GM21367 (cell line): ENCODE measurements at regions not wholly inside any gene's neighbourhood (a gene's known extent, or its start where the extent isn't known, plus 50 kb on each side); places are given as distances from the start of the nearest gene placed in this dataset.

Experiments
- ATAC-seq: cut with Tn5 transposase; IDR thresholded peaks from one replicate; pipeline ENCODE4 v1.9.1; 2021; ENCODE audit not compliant: unreplicated experiment

DNA sequence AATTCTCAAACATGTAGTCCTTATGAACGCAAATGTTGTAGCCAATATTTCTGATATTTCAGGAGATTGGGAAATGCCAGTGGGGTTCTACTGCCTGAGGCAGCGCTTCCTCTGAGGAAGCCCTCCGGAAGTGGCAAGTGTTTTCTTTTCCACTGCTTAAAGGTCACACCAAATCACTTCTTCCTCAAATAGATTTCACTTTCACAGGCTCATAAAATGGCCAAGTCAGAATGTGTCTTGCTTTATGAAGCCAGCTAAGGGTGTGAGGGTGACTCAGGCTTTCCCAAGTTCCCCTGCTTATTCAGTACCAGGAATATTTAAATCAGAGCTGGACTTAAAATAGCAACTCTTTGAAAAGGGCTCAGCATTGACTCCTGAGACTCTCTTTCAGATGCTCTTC is 514.2 kb upstream of the DIPK2B start:
- no peak for ATAC-seq

DNA sequence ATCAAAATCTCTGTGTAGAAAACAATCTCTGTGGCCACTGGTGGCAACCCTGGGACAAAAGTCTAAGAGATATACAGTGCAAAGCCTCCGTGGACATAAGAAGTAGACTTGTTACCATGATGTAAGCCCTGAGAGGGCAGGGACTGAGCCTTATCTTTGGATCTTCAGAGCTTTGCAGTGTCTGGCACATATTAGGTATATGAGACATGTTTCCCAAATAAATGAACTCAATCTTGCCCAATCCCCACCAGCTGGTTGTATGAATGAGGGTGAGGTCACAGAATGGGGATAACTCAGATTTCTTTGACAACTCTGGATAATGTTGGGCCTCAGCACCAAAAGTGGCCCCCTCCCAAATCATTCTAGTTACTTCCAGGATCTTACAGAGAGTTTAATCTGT is 511.4 kb upstream of the DIPK2B start:
- ATAC-seq, result no peak

DNA sequence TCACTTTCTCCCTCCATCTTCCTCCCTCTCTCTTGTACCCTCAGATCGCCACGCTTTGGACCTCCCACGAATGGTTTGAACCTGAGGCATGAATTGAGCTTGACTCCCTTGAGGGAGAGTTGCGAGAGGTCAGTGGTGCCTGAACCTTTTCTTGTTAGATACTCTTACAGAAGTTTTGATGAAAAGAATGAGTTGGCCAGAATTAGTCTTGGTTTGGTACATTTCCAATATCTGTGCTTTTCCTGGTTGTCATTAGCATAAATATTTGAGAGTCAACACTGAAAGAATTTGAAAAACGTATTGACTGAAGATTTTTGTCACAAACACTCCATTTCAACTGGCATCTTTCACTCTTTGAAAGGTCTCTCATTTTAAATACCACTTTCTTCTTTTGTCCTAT is 510.6 kb upstream of the DIPK2B start:
- no peak for ATAC-seq

DNA sequence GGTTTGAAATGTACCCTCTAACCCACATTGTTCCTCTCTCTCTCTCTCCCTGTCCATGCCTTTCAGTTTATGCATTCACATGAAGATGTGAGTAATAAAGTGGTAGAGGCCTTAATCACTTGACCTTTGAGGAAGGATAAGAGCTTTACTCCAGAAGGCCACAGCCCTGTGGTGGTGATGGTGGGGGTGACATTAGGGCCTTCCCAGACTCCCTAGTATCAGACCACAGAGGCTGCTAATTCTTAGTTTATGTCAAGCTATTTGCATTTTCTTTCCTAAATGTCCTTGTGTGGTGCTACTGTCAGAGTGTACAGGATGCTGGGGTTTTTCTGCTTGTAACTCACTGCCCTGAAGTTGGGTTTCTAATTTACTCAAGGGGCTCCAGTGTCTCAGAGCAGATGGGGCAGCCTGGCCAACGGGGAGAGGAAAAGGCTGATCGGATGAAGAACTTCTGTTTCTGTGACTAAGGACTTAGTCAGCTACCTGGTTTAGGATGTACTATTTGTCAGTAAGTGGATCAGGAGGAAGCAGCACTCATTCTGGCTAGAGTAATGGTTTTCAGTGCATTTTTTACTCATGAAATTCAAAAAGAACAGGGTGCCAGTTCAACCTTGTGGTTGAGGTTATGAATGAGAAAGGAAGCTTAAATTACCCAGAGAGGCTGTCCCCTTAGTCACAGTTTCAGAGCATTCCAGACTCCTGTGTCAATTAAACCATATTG is 509.6 kb upstream of the DIPK2B start:
- ATAC-seq, result peak; percentile 80

DNA sequence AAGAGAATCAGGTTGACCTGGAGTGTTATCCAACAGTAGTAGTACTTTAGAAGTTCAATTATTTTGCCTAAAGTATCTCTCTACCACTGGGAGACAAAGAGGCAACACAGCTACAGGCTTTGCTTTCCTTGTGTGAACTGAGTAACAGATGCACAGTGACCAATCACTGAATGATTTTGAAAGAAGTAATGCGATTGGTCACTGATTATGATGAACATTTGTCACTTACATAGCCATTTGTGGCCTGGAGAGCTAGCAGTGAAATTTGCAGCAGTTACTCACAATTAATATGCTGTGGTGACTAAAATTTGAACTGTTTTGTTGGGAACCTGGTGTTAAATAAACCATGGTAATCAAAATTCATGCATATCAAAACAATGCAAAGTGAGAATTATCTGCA is 508.7 kb upstream of the DIPK2B start:
- ATAC-seq, result no peak

DNA sequence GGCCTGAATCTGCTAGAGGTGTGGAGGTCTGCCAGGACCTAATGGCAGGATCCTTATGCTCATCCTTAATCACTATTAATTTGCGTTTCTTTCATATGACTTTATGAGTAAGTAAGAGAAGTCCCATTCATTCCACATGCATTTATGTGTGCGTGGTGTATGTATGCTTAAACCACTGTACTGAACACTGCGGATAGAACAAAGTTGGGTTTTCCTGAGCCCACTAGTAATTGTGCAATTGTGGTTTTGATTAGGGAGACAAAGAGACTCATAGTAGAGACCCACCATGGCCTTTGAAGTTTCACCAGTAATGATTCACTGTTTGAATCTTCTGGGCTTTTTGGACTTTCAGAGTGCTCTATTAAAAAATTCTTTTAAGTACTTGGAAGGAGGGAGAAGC is 498.5 kb upstream of the DIPK2B start:
- ATAC-seq, result no peak

DNA sequence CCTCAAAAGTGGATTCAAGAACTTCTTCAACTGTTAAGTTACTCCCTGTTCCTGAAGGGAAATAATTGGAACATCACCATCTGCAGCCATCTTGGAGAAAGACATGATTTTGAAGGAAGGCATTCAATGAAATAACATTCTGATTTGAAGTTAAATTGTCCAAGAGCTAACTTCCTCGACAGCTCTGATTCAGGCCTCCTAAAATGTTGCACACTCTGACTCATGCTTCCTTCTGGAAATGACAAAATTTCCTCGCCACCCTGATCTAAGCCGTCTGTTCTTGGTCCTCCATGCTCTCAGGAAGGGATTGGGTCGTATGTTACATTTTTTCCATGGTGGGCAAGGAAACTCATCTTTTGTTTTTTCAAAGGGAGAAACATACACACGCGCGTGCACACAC is 496.9 kb upstream of the DIPK2B start:
- ATAC-seq, result no peak

DNA sequence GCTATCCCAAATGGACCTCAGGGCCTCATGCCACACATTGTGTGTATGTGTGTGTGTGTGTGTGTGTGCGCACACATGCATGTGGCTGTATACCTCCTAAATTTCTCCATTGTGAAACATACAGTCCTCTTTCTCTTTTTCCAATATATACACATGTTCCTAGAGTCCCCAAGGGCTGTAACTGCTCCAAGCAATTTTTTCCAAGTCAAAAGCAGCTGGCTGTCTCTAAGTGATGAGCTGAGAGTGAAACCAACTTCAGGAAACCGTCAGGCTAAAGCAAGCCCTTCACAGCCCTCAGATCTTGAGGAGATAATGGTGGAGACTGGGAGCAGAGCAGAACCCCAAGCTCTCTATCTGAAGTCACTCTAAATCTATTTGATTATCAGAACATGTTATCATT is 496.1 kb upstream of the DIPK2B start:
- ATAC-seq, result no peak

DNA sequence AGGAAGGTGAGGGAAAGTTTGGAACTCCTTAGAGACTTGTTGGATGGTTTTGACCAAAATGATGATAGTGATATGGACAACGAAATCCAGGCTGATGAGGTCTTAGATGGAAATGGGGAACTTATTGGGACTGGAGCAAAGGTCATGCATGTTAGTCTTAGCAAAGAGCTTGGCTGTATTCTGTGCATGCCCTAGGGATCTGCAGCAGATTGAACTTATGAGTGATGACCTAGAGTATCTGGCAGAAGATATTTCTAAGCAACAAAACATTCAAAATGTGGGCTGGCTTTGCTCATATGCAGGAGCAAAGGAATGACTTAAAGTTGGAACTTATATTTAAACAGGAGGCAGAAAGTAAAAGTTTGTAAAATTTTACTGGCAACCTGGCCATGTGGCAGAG is 489.3 kb upstream of the DIPK2B start:
- ATAC-seq, result no peak

DNA sequence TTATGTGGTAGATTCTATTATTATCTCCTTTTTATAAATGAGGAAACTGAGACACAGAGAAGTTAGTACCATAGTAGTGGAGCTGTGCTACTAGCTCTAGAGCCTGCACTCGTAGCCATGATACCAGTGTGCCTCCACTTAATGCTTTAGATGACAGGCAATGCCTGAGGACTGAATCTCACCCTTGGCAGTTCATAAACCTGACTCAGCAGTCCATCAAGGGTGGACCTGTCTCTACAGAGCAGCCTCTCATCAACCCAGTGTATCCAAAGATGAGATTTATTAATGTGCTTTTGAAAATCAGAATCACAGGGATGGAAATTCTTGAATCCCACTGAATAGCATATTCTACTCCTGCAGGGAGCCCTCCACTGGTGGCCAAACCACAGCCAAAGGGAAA is 483.2 kb upstream of the DIPK2B start:
- no peak for ATAC-seq

DNA sequence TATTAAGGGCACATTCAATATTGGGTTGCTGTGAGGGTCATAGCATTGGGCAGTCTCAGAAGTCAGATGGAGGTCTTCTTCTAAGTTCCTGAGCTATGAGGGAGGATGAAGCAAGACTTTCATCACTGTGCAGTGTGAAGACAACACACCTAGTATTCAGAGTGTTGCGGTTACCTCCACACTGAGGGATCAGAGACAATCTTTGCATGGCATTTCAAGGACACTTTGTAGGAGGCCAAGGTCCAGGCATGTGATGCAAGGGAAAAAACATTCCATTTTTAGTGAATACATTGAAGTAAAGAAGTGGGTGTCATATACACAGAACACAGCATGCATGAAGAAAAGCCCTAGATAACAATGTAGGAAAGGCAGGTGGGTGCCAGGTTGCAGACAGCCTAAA is 481.2 kb upstream of the DIPK2B start:
- no peak for ATAC-seq

DNA sequence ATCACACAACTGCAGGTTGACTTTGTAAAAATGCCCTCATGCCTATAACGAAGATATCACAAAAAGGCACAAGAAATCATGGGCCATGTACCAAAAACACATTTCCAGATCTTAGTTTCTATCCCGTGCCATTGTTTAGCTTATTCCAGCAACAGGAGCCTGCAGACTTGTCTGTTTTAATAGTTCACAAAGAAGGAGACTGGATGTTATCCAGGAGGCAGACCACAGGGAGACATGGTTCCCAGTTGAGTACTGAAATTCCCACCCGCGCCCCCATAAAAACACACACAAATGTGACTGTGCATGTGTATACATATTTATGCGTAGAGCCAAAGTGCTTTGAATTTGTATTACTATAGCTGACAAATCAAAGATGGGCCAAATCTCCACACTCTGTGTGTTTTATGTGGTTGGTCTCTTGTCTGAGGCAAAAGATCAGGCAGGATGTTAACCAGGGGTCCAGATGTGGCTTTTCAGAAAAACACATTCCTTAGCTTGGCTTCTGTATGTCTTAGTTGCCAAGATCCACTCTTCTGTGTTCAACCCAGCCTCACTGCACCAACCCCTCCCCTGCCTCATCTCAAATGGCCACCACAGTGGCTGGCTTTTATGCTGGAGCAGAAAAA is 469.2 kb upstream of the DIPK2B start:
- ATAC-seq, result no peak

DNA sequence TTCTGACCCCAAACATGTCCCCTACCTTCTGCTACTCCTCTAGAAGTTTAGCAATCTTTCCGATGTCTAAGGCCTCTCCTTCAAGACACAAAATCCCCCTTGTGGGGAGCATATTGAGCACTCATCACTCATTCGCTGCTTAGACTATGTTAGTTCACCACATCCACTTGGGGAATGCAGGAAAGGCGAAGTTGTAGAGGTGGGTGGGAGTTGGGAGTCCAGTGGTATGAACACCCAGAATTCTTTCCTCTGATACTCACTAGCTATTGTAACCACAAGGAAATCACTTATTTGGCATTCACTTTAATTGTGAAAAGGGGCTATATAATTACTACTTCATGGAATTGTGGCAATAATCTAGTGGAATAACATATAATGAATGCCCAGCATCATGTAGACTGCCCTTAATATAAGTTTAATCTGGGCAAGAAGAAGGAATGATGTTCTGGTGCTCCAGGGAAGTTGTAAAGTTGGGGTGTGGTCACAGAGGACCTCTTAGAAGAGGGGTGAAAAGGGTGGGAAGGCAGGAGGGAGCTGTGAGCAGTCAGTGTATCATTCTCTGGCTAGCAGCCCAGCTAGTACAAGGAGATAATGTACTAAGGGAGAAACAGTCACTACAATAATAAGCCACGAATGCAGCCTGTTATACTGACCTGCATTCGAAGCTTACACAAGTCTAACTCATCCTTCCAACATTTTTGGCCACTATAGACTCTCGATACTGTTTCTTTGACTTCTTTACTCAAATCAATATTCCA is 468.2 kb upstream of the DIPK2B start:
- no peak for ATAC-seq

DNA sequence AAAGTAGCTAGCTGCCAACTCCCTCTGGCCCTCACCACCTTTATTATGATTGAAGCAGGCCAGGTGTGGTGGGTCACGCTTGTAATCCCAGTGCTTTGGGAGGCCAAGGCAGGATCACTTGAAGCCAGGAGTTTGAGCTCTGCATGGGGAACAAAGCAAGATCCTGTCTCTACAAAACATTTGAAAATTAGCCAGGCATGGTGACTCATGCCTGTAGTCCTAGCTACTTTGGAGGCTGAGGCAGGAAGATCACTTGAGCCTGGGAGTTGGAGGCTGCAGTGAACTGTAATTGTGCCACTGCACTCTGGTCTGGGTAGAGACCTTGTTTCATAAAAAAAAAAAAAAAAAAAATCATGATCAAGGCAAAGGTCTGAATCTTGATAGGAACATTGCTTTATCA is 467.0 kb upstream of the DIPK2B start:
- no peak for ATAC-seq

DNA sequence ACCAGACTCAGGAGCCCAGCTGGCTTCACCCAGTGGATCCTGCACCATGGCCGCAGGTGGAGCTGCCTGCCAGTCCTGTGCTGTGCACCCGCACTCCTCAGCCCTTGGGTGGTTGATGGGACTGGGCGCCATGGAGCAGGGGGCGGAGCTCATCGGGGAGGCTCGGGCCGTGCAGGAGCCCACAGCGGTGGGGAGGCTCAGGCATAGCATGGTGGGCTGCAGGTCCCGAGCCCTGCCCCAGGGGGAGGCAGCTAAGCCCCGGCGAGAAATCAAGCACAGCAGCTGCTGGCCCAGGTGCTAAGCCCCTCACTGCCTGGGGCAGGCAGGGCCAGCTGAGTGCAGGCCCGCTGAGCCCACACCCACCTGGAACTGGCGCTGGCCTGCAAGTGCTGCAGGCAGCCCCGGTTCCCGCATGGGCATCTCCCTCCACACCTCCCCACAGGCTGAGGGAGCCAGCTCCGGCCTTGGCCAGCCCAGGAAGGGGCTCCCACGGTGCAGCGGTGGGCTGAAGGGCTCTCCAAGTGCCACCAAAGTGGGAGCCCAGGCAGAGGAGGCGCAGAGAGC is 464.1 kb upstream of the DIPK2B start:
- ATAC-seq, result no peak

DNA sequence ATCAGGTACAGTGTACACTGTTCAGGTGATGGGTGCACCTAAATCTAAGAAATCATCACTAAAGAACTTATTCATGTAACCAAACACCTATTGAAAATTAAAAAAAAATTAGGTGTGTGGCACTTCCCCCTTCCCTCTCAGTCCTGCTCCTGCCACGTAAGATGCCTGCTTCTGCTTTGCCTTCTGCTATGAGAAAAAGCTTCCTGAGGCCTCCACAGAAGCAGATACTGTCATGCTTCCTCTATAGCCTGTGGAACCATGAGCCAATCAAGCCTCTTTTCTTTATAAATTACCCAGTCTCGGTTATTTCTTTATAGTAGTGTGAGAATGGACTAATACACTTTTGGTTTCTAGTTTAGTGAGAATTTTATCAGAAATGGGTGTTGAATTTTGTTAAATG is 459.8 kb upstream of the DIPK2B start:
- no peak for ATAC-seq

DNA sequence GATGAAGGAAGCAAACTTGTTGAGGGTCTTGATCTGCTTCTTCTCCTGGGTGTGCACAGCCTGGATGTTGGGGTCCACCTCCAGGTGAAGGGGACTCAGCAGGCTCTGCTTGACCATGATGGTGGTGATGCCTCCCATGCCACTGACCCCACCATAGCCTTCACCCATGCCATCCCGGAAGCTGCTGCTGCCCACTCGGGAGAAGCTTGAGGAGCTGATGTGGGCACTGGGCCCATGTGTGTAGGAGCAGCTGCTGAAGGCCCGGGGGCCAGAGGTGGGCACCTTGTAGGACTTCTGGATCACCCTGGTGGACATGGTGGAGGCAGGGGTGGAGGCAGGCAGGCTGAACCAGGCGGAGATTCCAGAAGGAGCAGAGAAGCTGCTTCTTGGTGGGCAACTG is 432.7 kb upstream of the DIPK2B start:
- no peak for ATAC-seq

DNA sequence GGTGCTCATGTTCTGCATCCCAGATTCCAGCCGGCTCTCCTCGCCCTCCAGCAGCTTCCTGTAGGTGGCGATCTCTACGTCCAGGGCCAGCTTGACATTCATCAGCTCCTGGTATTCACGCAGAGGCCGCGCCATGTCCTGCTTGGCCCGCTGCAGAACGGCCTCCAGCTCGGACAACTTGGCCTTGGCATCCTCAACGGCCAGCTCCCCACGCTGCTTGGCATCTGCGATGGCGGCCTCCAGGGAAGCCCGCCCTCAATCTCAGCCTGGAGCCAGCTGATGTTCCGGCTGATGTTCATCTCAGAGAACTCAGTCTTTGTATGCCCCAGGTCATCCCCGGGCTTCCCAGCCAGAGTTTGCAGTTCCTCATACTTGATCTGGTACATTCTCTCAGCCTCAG is 431.8 kb upstream of the DIPK2B start:
- ATAC-seq, result no peak

DNA sequence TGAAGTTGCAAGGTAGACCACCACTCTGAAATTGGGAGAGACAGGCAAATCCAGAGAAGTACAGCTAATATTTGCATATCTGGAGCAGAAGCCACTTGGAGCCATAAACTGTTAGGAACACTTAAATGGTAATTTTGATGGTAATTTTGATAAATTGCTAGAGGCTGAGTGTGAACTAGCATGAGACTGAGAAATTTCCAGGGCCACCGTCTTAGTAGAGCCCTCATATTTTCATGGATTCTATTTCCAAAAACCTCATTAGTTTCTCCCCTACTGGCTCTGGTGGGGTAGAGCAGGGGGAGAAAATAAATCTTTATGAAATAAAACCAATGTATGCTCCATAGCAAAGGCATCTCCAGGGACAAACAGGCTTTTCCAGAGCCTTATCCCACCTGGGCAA is 429.4 kb upstream of the DIPK2B start:
- no peak for ATAC-seq

DNA sequence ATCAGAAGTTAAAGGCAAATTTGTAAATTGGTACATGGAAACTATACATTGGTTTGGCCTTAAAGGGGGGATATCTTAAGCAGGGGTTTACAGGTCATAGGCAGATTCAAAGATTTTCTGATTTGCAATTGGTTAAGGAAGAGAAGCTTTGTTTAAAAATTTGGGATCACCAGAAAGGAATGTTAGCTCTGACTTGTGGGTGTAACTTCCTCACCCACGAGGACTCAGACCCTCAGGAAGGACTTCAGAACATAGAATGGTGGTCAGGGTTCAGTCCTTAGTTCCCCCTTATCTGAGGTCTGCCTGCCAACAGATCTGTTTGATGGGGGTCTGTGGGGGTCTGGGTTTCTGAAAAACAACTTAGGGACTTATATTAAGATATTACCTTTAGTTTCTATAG is 427.4 kb upstream of the DIPK2B start:
- ATAC-seq, result no peak

DNA sequence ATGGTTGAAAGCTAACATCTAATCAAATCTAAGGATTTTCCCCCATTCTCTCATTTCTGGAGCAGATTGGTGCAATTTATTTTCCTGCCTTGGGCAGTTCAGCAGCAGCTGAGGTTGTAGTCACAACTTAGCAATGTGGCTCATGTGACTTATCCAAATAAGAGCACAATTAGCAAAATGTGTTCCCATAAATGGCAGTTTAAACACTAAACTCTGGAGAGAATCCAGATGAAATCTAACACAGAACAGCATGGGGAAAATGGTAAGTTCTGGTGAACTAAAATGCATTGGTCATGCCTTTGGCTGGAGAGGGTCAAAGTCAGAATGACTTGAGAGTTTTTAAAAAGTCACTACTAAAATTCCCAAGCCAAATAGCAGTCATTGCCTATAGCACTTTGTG is 422.6 kb upstream of the DIPK2B start:
- no peak for ATAC-seq

DNA sequence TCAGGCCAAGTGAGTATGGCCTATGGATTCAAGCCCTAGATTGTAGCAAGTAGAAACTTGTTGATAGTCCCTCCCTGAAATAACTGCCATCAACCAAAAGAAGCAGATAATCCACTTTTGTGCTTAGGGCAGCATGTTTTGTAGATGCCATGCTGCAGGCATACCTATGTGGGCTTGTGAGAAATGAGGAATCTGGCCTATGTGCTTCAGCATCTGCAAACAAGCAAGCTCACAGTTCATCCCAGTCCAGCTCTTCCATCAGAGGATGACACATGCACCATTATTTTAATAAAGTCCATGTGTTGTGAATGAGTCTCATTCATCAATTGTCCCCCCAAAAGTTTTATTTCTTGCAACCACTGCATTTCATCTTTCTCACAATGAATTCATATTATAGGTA is 421.9 kb upstream of the DIPK2B start:
- no peak for ATAC-seq
